Transverse colon (tissue), 4 donors: ENCODE measurements at regions not wholly inside any gene's neighbourhood (a gene's known extent, or its start where the extent isn't known, plus 50 kb on each side); places are given as distances from the start of the nearest gene placed in this dataset.

Experiments
- DNase-seq: peaks from one replicate; pipeline ENCODE4 v3.0.0-alpha.2; 2019
- H3K27ac ChIP-seq, 4 donors: fragments of 200-600 bp; sonication (generic); 2 replicates each; pipeline ENCODE4 v1.5.1; 2016 to 2018; ENCODE audit warnings: inconsistent platforms in 4 of 4
- H3K27me3 ChIP-seq: fragments of 200-600 bp; sonication (generic); 2 replicates; pipeline ENCODE4 v1.5.1; 2017; ENCODE audit warnings: inconsistent platforms
- H3K36me3 ChIP-seq, 4 donors: fragments of 200-600 bp; sonication (generic); 2 replicates each; pipeline ENCODE4 v1.5.1; 2017 to 2019; ENCODE audit warnings: inconsistent platforms in 4 of 4
- H3K4me1 ChIP-seq, 4 donors: fragments of 200-600 bp; sonication (generic); 2 replicates each; pipeline ENCODE4 v1.5.1; 2017 to 2020; ENCODE audit warnings: inconsistent platforms in 4 of 4
- H3K4me3 ChIP-seq, 4 donors: fragments of 200-600 bp; sonication (generic); 1 replicate in 1 of 4; 2 replicates in 3 of 4; pipeline versions ENCODE4 v1.5.1 to v1.6.1; 2017 to 2019; ENCODE audit warnings: inconsistent platforms in 4 of 4
- H3K9me3 ChIP-seq, 2 donors: fragments of 200-600 bp; sonication (generic); 2 replicates each; pipeline ENCODE4 v1.5.1; 2017 to 2019; ENCODE audit warnings: inconsistent platforms in 2 of 2
- EP300 ChIP-seq: sonication (generic); formaldehyde crosslinking; IDR thresholded peaks from one replicate; pipeline ENCODE4 v1.6.1; 2017; ENCODE audit warnings: antibody characterized with exemption, low read depth
- POLR2A ChIP-seq: fragments of 450-650 bp; IDR thresholded peaks from one replicate; pipeline ENCODE4 v1.6.1; 2016; ENCODE audit warnings: antibody characterized with exemption, mild to moderate bottlenecking, moderate library complexity
- POLR2AphosphoS5 ChIP-seq, 3 donors: sonication (generic); formaldehyde crosslinking; IDR thresholded peaks; one replicate each; pipeline ENCODE4 v1.6.1; 2016; ENCODE audit warnings: antibody characterized with exemption in 3 of 3
- WGBS, 2 donors: methylation state at CpG; one replicate each; pipeline ENCODE4 v1.1.5; 2018; ENCODE audit warnings: low coverage in 1 of 2; 5-methylcytosine and 5-hydroxymethylcytosine counted together
- in situ Hi-C, 4 donors: fragments of 200-750 bp; cut with MboI; loops; one replicate each; pipeline versions ENCODE4 v1.15.0 to v1.15.1; 2017; ENCODE audit warnings: low sequenced_read_pairs in 3 of 4, low pct_ligation_motif_present in 1 of 4, low pct_unique_long_range_greater_than_20kb in 1 of 4
- intact Hi-C: fragments of 100-400 bp; cut with DNase I; formaldehyde crosslinking; loops from one replicate; pipeline ENCODE4 v1.15.1; 2023; ENCODE audit warnings: low total_unique reads
- TF ChIP-seq, protein P1 (sequence below), 5 experiments: fragments of 200-600 bp in 3 of 5; fragments of 450-650 bp in 2 of 5; sonication (generic) in 3 of 5; IDR thresholded peaks; 1 replicate in 2 of 5; 2 replicates in 3 of 5; pipeline ENCODE4 v1.5.1; 2016 to 2017; ENCODE audit warnings: antibody characterized with exemption in 5 of 5, inconsistent platforms in 3 of 5, mild to moderate bottlenecking in 2 of 5, moderate library complexity in 1 of 5

DNA sequence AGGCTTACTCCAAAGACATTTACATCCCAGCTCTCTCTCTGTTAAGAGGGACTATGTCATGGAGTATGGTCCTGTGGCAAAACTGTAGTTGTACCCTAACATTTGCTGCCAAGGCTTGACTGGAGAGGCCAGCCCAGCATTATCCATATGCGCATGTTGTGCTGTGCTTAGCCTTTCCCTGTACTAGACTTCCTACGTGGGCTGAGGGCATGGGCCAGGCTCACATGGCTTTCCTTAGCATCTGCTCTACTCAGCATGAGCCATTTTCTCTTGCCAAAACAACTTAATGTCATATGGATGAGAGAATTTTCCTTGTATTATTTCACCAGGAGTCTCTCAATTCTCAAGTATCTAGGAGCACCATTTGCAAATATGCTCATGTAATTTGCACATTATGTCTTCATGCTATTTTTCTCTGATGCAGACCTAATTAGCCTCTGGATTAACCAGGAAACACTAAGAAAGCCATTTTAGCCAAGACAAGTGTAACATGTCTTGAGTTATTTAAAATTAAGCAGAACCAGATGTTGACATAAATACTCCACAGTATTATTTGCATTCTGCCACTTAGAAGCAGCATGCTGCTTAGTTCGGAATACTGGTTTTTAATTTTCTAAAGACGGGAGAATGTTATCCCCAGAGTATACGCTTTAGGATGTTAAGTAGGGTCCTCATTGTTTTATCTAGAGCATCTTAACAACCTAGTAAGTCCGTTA lies 71.7 kb upstream of the FAR1 start:
- Histone ChIP-seq H3K27ac (no peak overlapping the region), H3K27me3 (no peaks in the 10 kb centered on the region), H3K36me3 (no peaks in the 10 kb centered on the region), H3K4me1 (no peaks in the 10 kb centered on the region), H3K9me3 (peaks cover 0 to 2% of the 10 kb centered on the region in 2 donors), H3K4me3 (no peak overlapping the region)
- DNase-seq: no peak
- intact Hi-C loops (no loop called here), in situ Hi-C loops (no loop called here)
- WGBS, 2 donors: 66 to 72% methylated on average over 4 to 6 of the region's 6 CpGs
- TF ChIP-seq POLR2AphosphoS5 (IDR thresholded peaks at IDR 0.05) (no peak), EP300 (no peak), POLR2A (no peak)
- TF ChIP-seq, protein P1, sequence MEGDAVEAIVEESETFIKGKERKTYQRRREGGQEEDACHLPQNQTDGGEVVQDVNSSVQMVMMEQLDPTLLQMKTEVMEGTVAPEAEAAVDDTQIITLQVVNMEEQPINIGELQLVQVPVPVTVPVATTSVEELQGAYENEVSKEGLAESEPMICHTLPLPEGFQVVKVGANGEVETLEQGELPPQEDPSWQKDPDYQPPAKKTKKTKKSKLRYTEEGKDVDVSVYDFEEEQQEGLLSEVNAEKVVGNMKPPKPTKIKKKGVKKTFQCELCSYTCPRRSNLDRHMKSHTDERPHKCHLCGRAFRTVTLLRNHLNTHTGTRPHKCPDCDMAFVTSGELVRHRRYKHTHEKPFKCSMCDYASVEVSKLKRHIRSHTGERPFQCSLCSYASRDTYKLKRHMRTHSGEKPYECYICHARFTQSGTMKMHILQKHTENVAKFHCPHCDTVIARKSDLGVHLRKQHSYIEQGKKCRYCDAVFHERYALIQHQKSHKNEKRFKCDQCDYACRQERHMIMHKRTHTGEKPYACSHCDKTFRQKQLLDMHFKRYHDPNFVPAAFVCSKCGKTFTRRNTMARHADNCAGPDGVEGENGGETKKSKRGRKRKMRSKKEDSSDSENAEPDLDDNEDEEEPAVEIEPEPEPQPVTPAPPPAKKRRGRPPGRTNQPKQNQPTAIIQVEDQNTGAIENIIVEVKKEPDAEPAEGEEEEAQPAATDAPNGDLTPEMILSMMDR (IDR thresholded peaks at IDR 0.05): no peak

DNA sequence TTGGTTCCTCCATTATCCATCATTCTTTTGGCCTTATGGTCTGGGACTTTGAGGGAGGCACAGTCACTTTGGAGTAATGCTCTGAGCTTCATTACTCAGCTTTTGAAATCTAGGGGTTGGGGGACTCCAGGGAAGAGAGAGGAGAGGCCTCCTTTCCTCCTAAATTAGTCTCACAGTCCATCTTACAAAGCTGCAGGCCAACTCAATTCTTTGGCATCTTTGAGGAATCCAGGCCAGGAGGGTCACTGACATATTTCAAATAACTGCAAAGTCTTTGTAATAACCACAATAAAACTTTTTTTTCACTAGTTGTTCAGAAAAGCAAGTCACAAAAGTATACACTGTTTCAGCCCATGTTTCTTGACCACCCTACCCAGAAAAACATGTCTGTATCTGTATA lies 73.3 kb upstream of the FAR1 start:
- Histone ChIP-seq H3K36me3 (no peaks in the 10 kb centered on the region), H3K4me3 (no peak overlapping the region), H3K27me3 (no peaks in the 10 kb centered on the region), H3K4me1 (no peaks in the 10 kb centered on the region), H3K9me3 (peaks cover 0 to 3% of the 10 kb centered on the region in 2 donors), H3K27ac (no peak overlapping the region)
- in situ Hi-C loops: no loop called here
- no peak for TF ChIP-seq EP300
- TF ChIP-seq POLR2A: no peak
- TF ChIP-seq, protein P1 (IDR thresholded peaks at IDR 0.05): no peak
- no peak for TF ChIP-seq POLR2AphosphoS5 (IDR thresholded peaks at IDR 0.05)
- intact Hi-C loops: no loop called here
- DNase-seq: no peak

DNA sequence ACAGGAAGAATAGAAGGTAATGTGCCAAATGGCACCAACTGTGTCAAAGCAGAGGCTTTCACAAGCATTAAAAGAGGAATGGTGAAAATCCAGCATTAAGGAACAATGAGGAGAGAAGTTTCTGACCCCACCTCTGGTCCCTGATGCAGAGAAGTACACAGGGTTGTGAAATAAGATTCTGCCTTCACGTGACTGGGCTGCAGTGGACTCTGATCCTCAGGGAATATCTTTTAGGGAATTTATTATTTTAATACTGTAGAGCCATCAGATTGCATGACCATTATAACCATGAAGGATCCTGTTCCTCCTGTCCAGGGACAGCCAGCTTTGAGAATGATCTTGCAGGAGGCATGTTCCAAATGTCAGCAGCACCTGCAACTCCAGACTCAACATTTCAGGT lies 74.4 kb upstream of the FAR1 start:
- intact Hi-C loops (no loop called here), in situ Hi-C loops (no loop called here)
- H3K4me3 ChIP-seq: no peak overlapping the region
- H3K9me3 ChIP-seq: peaks cover 0 to 3% of the 10 kb centered on the region in 2 donors
- no peaks in the 10 kb centered on the region for H3K36me3 ChIP-seq
- 34 to 60% methylated on average over 1 of the region's 1 CpG for WGBS, 2 donors
- H3K27ac ChIP-seq: no peak overlapping the region
- TF ChIP-seq POLR2A: no peak
- TF ChIP-seq, protein P1 (IDR thresholded peaks at IDR 0.05): no peak
- no peak for TF ChIP-seq POLR2AphosphoS5 (IDR thresholded peaks at IDR 0.05)
- no peak for TF ChIP-seq EP300
- DNase-seq: peak; percentile 14
- H3K27me3 ChIP-seq: no peaks in the 10 kb centered on the region
- H3K4me1 ChIP-seq: no peaks in the 10 kb centered on the region

DNA sequence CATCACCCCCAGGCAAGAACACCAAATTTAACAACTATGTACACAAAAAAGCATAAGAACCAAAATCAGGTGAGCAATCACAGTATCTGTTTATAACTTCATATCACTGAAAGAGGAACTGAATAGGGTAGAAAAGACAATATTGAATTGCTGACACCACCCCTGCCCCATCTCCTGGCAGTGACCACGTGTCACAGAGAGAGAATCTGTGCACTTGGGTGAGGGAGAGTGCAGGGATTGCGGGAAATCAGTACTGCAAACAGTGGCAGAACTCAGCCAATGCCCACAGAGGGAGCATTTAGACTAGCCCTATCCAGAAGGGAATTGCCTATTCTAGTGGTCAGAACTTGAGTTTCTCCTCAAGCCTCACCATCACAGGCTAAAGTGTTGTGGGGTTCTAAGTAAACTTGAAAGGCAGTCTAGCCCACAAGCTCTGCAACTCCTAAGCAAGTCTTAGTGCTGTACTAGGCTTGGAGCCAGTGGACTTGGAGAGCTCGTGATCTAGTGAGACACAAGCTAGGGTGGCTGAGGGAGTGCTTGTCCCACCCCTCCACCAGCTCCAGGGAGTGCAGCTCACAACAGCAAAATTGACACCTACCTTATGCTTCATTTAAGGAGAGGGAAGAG lies 82.8 kb upstream of the PTH start:
- Histone ChIP-seq H3K27me3 (peaks cover 3% of the 10 kb centered on the region), H3K36me3 (no peaks in the 10 kb centered on the region), H3K4me3 (no peak overlapping the region), H3K27ac (no peak overlapping the region), H3K4me1 (peaks cover 0 to 6% (median 0%) of the 10 kb centered on the region in 4 donors), H3K9me3 (no peaks in the 10 kb centered on the region)
- no peak for DNase-seq
- in situ Hi-C loops: loop anchor here in 1 of 4 donors (10.0 kb wide), 1 partner anchor 64 kb away; no protein-coding TSS in a partner anchor
- TF ChIP-seq, protein P1 (IDR thresholded peaks at IDR 0.05): no peak
- TF ChIP-seq POLR2AphosphoS5 (IDR thresholded peaks at IDR 0.05): no peak
- TF ChIP-seq POLR2A: no peak
- TF ChIP-seq EP300: no peak
- 55 to 56% methylated on average over 2 to 3 of the region's 3 CpGs for WGBS, 2 donors
- intact Hi-C loops: no loop called here
